Heart left ventricle (tissue), 13 donors: ENCODE measurements at regions not wholly inside any gene's neighbourhood (a gene's known extent, or its start where the extent isn't known, plus 50 kb on each side); places are given as distances from the start of the nearest gene placed in this dataset.

Experiments used
- CTCF ChIP-seq, 12 donors: fragments of 200-600 bp; sonication (generic) in 4 of 12; IDR thresholded peaks; one replicate each; pipeline versions ENCODE4 v1.5.0 to v1.8.0; 2018 to 2022; ENCODE audit warnings: antibody characterized with exemption in 12 of 12, mild to moderate bottlenecking in 5 of 12
- POLR2A ChIP-seq, 2 donors: fragments of 450-650 bp; IDR thresholded peaks; one replicate each; pipeline ENCODE4 v1.6.1; 2017; ENCODE audit warnings: antibody characterized with exemption in 2 of 2, mild to moderate bottlenecking in 2 of 2, moderate library complexity in 2 of 2
- donor health status: ischemic (EF 13 %, LVEDD 7.1; RV severe dilation, severe dysfunction).
- donor health status: DM: no; HTN: yes; CAD: no.
- donor health status: DM: no; HTN: no; CAD: no.
- donor health status: ischemic (EF 25% LVEDD 6.9; RV normal size, moderate dysfunction).
- donor health status: ischemic (EF 25% LVEDD 5.7; RV mildly dilated, moderate dysfunction).
- donor health status: ischemic (EF 35%, LVEDD 5.7; RV mildly dilated, moderate dysfunction).
- donor health status: nonischemic (EF 11% LVEDD 7.7; RV severe dilation, severe dysfunction).
- donor health status: DM: yes; HTN: yes; CAD: no.
- donor health status: PGD.
- donor health status: ischemic (EF 29% LVEDD 5.4; RV normal size, mild dysfunction).
- donor health status: nonischemic (EF 23%, LVEDD 6.1; RV moderate dilation, normal function).

- TF ChIP-seq CTCF (IDR thresholded peaks at IDR 0.05) (no peak), POLR2A (IDR thresholded peaks at IDR 0.05) (no peak)
These were observed 159.2 kb upstream of the CDH5 start for GRCh38 chr16:66207139-66207882.
